Ovary (tissue), 3 donors: ENCODE measurements at regions not wholly inside any gene's neighbourhood (a gene's known extent, or its start where the extent isn't known, plus 50 kb on each side); places are given as distances from the start of the nearest gene placed in this dataset.

ENCODE experiments used
- EP300 ChIP-seq: sonication (generic); formaldehyde crosslinking; IDR thresholded peaks from one replicate; pipeline ENCODE4 v1.6.1; 2017; ENCODE audit warnings: antibody characterized with exemption
- POLR2A ChIP-seq: fragments of 450-650 bp; IDR thresholded peaks from one replicate; pipeline ENCODE4 v1.6.1; 2017; ENCODE audit warnings: antibody characterized with exemption, mild to moderate bottlenecking, moderate library complexity
- TF ChIP-seq, protein P1 (sequence below), 3 donors: fragments of 450-650 bp in 2 of 3; fragments of 200-600 bp in 1 of 3; IDR thresholded peaks; one replicate each; pipeline versions ENCODE4 v1.5.1 to v1.8.0; 2016 to 2022; ENCODE audit warnings: antibody characterized with exemption in 3 of 3, mild to moderate bottlenecking in 1 of 3
- donor health status: DM: no; HTN: no; CAD: no.

DNA sequence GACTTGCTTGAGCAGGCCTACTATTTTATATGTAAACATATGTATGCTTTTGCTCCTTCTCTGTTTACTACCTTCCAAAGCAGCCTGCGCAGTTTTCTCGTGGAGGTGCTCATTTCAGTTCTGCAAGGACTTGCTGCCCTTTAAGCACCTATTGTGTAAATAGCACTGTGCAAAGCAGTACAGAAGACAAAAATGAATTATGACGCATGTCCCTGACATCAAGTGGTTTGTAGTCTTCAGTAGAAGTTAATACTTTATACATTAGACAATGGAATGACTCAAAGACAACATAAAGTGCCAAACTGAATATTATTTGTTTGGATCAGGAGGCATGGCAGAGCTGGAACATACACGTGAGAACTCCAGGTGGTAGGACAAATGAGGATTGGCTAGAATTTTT, 611.7 kb downstream of the LMO4 start:
- TF ChIP-seq, protein P1, sequence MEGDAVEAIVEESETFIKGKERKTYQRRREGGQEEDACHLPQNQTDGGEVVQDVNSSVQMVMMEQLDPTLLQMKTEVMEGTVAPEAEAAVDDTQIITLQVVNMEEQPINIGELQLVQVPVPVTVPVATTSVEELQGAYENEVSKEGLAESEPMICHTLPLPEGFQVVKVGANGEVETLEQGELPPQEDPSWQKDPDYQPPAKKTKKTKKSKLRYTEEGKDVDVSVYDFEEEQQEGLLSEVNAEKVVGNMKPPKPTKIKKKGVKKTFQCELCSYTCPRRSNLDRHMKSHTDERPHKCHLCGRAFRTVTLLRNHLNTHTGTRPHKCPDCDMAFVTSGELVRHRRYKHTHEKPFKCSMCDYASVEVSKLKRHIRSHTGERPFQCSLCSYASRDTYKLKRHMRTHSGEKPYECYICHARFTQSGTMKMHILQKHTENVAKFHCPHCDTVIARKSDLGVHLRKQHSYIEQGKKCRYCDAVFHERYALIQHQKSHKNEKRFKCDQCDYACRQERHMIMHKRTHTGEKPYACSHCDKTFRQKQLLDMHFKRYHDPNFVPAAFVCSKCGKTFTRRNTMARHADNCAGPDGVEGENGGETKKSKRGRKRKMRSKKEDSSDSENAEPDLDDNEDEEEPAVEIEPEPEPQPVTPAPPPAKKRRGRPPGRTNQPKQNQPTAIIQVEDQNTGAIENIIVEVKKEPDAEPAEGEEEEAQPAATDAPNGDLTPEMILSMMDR (IDR thresholded peaks at IDR 0.05) = no peak
- no peak for TF ChIP-seq POLR2A
- TF ChIP-seq EP300 = no peak
